ENCODE measurements at regions not wholly inside any gene's neighbourhood (a gene's known extent, or its start where the extent isn't known, plus 50 kb on each side); places are given as distances from the start of the nearest gene placed in this dataset.

DNA sequence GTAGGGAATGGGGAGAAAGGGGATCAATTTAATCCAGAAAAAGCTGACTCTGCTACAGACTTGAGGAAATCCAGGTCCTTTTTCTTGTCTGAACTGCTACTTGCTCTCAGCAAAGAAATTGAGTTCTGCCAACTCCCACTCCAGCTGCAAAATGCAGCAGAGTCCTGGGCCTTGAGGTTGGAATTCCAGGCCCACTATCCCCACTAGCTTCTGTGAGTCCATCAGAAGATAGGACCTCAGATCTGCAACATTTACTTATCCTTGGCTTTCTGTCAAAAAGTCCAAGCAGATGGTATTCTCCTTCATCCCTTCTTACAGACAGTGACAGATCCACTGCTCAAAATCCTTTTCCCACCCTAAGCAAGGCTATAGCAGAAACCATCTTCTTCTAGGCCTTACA lies 219.2 kb downstream of the ARHGAP12 start:
- no peak for DNase-seq (ENCODE audit: low read depth in 3 of 3, low spot score in 1 of 3)

DNA sequence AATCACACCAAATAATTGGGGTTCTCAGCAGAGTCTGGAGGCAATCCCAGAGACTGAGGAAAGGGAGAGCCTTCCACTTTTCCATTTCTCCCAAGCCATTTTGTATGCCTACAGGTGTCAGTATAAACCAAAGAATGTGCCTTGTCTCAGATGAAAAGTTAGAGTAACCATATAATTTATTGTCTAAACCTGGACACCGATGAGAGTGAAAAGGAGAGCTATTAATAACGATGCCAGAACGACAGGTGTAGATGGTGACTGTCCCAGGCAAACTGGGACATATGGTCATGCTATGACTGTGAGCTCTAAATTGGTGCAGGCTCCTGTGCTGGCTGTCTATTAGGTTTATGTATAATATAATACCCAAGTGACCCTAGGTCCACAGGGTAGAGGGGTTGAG lies 219.6 kb downstream of the ARHGAP12 start:
- DNase-seq (ENCODE audit: low read depth in 3 of 3, low spot score in 1 of 3), result no peak

DNA sequence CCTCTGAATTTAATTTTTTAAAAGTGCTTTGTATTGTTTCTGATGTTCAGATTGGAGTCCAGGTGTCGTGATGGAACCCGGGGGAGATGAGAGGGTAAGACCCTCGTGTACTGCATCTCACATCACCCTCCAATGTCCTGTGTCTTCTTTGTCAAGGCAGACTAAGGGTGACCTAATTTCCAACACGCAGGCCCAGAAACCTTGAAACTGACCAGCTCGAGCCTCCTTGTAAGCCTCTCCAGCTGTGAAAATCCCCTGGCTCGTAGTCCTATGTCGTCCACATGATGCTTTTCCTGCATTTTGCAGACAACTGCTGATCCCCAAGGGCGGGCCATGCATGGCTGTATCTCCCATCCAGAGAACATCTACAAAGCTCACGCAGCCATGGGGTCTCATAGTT lies 220.2 kb downstream of the ARHGAP12 start:
- DNase-seq (ENCODE audit: low read depth in 3 of 3, low spot score in 1 of 3), result no peak

DNA sequence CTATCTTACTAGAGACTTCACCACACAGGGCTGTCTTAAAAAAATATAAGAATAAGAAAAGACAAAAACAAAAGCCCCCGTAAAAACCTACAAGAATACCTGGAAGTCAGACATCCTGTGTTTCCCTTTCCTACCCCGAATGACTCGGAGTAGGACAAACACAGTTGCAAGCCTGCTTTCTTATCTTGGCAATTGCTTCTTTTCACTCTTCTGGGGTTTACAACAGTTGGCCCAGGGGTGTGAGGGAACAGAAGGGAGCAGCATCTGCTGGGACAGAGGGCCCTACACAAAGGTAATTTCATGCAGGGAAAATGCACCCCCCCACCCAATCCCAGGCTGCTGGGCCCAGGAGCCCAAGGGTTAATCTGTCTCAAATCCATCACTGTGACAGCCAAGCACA lies 220.6 kb downstream of the ARHGAP12 start:
- DNase-seq (ENCODE audit: low read depth in 3 of 3, low spot score in 1 of 3), result no peak

DNA sequence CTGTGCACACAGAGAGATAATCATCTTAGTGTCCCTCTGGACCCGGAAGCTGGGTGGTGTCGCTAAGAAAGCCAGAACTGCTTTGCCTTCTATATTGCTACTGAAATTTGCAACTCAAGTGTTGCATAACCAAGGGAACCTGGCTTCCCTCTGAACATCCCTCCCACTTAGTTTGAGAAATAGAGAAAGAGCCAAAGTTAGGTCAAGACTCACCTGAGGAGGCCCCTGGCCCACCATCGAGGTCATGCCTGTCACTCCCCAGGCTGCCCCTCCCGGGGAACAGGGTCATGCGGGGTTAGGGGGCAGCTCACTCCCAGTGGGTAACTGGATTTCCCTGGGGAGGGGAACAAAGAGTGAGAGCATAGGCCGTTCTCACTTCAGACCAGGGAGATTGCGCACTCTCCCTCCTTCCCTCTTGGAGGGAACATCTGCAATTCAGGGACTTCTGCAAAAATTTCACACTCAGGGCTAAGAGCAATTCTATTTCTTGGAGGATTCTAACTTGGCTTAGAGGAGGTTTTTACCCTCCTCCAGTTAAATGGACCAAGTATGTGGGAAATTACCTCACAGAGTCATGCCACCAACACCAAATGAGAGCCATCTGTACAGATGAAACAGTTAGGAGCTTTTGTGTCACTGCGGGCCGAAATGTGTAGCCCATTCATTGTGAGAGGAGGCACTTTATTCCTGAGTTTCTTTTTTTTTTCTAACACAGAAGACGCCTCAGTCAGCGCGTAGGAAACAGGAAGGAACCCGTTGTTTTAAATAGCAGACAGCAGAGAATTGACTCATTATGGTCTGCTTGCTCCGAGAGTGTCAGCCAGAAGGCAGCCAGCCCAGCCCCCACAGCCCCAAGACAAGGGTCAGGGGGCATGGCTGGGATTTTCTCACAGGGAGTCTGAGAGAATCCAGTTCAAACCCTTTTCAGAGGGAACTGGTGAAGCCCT lies 221.3 kb downstream of the ARHGAP12 start:
- DNase-seq (ENCODE audit: low read depth in 3 of 3, low spot score in 1 of 3), result peak in 2 of 3 donors; percentile 3 to 26

DNA sequence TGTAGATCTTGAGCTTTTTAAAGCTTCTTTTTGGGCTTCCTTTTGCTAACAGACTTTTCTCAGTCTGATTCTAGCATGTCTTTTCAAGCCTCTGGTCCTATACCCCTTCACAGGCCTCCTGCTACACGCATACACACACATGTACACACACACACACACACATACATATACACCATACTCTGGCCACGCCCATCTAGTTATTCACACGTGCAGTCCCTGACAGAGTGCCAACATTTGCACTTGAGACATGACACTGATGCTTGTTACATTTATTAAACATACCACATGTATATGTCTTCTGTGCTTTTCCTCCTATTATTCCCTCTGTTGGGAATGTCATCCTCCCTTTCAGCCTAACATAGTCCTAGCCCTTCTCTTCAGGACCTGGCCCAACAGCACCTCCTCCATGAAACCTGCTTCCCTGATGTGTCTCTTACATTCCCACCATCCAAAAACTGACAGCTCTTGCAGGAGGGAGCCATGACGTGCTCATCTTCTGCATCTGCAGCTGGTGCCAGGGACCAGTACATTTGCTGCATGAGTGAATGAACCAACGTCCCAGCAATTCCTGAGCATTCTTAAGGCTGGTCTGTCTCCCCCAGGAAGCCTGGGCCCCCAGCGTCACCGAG lies 222.1 kb downstream of the ARHGAP12 start:
- DNase-seq (ENCODE audit: low read depth in 3 of 3, low spot score in 1 of 3), result no peak

DNA sequence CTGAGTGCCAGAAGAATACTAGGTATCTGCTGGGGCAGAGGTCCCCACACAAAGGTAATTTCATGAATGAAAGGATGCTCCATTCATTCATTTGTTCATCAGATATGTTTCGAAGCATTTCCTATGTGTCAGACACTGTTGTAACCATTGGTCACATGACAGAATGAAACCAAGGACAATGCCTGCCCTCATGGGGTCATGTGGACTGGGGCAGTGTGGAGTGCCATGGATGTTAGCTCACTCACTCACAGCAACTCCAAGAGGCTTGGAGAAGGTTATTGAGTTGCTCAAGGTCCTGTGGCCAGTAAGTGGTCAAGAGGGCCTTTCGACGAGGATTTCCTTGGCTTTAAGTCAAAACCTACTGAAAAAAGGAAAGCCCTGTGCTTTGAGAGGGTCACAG lies 223.5 kb downstream of the ARHGAP12 start:
- no peak for DNase-seq (ENCODE audit: low read depth in 3 of 3, low spot score in 1 of 3)

DNA sequence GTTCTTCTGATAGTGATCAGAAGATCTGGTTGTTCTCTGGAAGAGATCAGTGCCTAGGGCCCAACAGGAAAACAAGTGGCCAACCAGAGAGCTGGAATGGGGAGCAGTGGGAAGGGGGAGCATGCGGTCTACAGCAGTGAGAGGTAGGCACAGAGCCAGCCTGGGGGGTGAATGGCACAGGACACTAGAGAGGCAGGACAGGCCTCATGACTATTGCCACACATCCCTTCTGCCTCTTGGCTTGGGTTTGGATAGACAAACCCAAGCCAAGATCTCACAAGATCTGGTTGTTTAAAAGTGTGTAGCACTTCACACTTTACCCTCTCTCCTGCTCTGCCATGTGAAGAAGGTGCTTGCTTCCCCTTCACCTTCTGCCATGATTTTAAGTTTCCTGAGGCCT lies 224.4 kb downstream of the ARHGAP12 start:
- DNase-seq (ENCODE audit: low read depth in 3 of 3, low spot score in 1 of 3), result no peak

DNA sequence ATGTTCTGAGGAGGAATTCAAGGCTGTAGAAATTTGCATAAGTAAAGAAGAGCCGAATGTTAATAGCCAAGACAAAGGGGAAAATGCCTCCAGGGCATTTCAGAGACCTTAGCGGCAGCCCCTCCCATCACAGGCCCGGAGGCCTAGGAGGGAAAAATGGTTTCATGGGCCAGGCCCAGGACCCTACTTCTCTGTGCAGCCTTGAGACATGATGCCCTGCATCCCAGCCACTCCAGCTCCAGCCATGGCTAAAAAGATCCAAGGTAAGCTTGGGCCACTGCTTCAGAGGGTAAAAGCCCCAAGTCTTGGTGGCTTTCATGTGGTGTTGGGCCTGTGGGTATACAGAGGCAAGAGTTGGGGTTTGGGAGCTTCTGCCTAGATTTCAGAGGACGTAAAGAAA lies 225.7 kb downstream of the ARHGAP12 start:
- no peak for DNase-seq (ENCODE audit: low read depth in 3 of 3, low spot score in 1 of 3)

DNA sequence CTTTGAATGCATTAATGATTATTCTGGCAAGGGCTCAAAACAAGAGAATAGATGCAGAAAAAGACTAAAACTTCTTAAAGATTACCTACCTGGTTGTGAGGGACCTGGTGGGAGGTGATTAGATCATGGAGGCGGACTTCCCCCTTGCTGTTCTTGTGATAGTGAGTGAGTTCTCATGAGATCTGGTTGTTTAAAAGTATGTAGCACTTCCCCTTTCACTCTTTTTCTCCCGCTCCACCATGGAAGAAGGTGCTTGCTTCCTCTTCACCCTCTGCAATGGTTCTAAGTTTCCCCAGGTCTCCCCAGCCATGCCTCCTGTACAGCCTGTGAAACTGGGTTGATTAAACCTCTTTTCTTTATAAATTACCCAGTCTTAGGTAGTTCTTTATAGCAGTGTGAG lies 226.6 kb downstream of the ARHGAP12 start:
- no peak for DNase-seq (ENCODE audit: low read depth in 3 of 3, low spot score in 1 of 3)

DNA sequence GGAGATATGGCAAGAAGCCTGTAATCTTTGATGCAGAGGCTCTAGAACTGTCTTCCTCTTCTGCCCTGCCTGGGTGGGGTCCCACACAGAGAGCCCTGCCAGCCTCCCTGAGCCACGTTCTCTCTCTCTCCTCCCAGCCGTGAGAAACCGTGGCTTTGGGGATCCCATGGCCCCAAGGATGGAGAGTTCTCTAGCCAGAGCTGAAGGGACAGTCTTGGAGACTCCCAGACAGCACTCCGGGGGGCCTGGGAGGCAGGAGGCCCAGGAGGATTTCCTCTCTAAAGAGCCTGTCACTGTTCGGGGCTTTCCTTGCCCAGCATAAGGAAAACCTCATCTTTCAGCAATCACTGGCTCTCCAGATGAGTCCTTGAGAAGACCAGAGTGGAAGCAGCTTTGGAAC lies 227.1 kb downstream of the ARHGAP12 start:
- no peak for DNase-seq (ENCODE audit: low read depth in 3 of 3, low spot score in 1 of 3)

DNA sequence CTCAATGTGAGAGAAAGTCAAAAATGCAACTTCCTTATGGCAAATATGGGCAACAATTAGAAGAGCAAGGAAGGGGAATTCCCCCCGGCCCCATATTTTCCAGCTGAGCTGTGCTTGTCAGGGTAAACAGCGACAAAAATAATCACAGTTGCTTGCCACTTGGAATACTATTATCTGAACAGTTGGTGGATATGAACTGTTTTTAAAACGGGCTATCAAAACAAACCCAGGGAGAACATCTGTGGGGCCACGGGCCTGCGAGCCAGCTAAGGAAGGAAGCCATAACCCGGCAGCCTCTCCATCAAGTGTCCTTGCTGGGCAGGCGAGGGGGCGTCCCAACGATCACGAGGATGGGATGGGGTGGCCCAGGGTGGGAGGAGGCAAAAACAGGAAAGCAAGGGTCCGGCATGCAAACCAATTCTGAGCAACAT lies 228.4 kb downstream of the ARHGAP12 start:
- no peak for DNase-seq (ENCODE audit: low read depth in 3 of 3, low spot score in 1 of 3)

DNA sequence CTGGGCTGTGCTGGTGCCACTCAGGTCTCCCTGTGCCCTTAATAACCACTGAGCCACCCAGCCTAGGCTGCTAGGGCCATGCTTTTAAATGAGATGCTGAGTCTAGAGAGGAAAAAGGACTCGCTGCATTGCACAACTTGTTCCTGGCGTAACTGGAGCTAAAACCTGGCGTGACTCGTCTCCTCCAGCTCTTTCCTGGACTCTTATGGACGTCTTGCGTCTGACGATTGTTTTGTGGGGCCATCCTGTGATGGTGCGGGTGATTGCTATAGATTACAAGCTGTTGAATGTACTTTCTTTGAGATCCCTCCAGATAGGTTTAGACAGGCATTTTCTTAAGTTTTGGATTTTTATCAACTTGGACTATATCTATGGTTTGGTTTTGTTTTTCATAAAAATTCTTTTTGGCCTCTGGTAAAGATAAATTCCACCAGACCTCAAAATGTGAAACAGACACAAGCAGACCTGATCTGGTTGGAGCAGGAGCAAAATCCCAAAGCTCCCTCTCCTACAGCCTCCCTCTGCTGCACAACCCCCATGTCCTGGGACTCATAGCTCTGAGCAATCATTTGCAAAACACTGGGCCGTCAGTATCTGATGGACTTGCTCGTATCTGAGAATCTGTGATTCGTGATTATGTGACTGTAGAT lies 230.3 kb downstream of the ARHGAP12 start:
- no peak for DNase-seq (ENCODE audit: low read depth in 3 of 3, low spot score in 1 of 3)

DNA sequence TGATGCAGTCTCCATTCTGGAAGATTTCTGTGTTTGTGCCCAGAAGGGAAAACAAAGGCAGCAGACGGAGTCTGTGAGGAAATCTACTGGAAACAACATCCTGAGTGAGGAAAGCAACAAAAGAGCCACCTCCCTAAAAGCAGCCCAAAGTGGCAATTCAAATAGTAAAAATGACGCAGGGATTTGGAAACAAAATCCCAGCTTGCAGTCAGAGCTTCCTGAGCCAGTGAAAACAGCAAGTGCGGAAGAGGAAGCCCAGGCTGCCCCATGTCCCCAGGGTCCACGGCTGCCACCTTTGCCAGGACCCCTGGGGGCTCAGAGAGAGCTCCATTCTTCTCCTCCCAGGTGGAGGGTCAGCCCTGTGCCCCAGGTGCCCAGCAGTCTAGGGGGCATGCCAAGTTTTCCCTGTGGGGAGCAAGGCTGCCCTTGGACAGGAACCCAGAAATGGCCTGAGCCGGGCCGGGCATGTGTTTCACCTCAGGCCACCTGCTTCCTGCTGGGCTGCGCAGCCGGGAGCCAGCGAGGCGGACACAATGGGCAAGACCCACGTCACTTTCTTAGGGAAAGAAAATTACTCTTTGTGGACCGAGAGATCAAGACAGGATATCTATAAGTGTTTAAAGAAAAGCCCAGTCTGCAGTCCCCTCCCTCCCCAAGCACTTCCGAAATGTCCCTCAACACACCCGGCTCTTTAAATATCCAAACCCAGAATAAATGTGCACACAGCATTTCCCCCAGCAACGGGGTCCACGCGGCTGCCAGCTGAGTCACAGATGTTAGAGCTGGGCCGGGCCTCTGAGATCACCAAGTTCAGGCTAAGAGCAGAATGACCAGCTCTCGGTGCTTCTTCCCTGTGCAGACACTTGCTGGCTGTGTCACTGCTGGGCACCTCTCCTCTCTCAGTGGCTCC lies 231.1 kb downstream of the ARHGAP12 start:
- no peak for DNase-seq (ENCODE audit: low read depth in 3 of 3, low spot score in 1 of 3)

DNA sequence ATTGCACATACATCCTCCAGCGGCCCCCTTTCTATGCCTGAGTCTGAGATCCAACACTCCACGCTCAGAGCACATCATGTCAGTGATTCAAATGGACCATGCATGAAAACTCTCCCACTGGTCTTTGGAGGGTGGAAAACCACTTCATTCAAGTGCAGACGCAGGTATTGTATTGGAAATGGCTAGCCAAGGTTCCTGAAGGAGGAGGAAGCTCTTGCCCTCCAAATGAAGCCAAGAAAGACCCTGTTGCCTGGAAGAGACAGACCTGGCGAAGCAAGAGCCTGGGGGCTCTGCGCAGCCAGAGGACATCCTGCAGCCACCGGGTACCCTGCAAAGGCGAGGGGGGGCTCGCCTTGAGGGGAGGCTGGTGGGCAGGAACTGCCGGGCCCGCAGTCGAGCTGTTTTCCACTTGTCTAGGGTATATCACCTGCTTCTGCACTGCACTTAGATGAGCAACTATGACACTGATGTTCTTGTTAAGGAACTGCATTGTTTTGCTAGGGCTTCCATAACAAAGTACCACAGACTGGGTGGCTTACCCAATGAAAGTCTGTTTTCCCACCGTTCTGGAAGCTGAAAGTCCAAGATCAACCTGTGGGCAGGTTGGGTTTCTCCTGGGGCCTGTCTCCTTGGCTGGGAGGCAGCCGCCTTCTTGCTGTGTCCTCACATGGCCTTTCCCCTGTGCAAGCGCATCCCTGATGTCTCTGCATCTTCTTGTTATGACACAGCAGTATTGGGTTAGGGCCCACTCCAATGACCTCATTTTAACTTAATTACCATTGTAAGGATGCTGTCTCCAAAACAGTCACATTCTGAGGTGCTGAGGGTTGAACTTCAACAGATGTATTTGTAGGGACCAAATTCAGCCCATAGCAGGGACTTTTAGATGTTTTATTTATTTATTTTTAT lies 233.4 kb downstream of the ARHGAP12 start:
- DNase-seq (ENCODE audit: low read depth in 3 of 3, low spot score in 1 of 3), result no peak

DNA sequence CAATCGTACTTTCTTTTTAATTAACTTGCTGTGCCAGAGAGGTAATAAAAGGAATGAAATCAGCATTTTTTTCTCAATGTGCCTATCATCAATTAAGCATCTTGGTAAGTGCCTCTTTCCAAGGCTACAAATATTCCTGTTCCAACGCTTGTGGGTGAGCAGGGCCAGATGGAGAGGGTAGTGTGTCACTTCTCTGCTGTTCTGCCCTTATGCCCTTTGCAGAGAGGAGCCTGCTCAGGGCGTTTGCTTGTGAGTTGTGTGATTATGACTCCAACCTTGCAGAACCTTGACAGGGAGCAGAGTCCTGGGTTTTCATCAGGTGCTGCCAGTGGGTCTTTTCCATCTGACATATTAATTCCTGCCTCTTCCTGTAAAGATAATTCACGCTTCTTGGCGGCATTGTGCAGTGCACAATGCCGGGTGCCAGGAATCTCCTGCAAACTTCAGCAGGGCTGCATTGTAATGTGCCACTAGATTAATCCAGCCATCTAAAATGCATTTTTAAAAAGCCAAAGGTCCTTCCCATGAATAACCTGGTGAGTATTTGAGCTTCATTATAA lies 234.4 kb downstream of the ARHGAP12 start:
- no peak for DNase-seq (ENCODE audit: low read depth in 3 of 3, low spot score in 1 of 3)

DNA sequence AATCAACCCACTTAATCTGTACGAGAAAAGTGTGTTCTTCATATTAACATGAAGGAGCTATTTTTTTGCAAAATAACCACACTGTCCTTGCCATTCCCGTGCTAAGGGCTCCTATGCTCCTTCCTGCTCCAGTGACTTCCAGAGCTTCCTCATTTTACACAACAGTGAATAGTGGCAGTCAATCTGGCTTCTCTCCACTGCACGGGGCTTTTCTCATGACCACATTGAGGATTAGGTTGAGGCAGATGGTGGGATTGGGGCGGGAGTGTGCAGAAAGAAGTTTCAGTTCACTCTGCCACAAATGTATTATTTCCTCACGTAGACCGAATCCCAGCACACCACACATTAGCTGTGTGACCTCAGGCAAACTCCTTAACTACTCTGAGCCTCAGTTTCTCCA lies 235.1 kb downstream of the ARHGAP12 start:
- no peak for DNase-seq (ENCODE audit: low read depth in 3 of 3, low spot score in 1 of 3)

DNA sequence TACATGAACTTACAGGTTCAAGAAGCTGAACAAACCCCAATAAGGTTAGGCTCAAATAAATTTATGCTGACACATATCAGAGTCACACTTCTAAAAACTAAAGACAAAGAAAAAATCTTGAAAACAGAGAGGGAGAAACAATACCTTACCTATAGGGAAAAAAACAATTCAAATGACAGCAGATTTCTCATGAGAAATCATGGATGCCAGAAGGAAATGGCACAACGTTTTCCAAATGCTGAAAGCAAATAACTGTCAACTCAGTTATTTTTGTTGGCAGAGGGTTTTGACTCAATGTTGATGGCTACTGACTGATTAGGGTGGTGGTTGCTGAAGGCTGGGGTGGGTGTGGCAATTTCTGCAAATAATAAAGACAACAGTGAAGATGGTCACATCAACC lies 239.4 kb downstream of the ARHGAP12 start:
- DNase-seq (ENCODE audit: low read depth in 3 of 3, low spot score in 1 of 3), result no peak

DNA sequence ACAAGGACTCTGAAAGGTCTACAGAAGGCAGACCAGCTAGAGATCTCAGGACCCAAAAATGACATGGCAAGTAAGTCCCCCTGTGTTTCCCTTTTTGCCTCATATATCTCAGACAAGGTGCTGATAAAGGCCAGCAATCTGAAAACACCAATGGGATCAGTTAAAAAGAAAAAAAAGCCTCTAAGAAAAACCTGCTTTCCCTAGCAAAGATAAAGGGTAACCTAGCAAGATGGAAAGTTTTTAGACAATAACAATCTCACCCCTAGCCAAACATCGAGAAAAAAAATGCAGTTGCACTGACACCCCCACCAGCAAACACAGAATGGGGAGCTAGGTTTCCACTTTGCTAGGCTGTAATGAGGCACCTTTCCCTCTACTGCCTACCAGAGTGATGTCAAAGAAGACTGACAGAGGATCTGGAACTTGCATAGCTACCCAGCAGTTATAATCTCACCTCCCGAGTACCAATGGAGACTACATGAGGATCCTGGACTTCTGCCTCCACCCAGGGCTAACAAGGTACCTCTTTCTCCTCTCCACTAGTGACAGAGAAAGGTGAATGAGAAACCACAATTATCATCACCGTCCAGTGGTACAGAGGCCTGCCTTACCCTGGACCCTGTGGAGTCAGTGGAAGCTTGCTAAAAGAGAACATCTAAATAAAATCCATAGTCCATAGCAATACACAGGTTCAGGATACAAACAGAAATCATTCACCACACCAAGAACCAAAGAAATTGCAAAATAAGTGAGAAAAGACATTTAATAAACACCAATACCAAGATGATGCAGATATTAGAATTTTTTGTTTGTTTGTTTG lies 240.8 kb downstream of the ARHGAP12 start:
- DNase-seq (ENCODE audit: low read depth in 3 of 3, low spot score in 1 of 3), result no peak
